OCI-LY3 (cell line): ENCODE measurements at regions not wholly inside any gene's neighbourhood (a gene's known extent, or its start where the extent isn't known, plus 50 kb on each side); places are given as distances from the start of the nearest gene placed in this dataset.

ENCODE experiments used
- EZH2phosphoT487 ChIP-seq: fragments of 200-600 bp; shearing (Covaris generic); IDR thresholded peaks from 2 replicates; pipeline ENCODE4 v1.6.1; 2018; ENCODE audit warnings: antibody characterized with exemption, mixed run types, low read depth
- TF ChIP-seq, protein P1 (sequence below): fragments of 200-600, 300-600 bp; sonication (generic); IDR thresholded peaks from 2 replicates; pipeline ENCODE4 v1.5.1; 2014; ENCODE audit warnings: antibody characterized with exemption, low read length, low read depth

DNA sequence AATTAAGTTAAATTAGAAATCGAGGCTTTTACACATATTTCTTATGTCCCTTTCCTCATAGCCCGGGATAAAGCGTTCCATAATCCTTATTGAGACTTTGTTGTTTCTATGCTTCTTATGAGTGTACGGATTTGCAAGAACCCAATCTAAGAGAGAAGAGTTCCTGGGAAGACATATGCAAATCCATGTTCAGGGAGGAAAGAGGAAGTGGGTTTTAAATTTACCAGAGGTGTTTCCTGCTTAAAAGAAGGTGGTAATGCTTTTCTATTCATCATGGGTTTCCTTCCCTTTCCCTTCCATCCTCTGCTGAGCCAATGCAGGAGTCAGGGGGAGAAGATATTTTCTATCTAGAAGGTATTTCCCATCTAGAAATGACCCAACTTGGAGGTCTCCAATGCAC is 345.8 kb downstream of the ZNF516 start:
- TF ChIP-seq, protein P1, sequence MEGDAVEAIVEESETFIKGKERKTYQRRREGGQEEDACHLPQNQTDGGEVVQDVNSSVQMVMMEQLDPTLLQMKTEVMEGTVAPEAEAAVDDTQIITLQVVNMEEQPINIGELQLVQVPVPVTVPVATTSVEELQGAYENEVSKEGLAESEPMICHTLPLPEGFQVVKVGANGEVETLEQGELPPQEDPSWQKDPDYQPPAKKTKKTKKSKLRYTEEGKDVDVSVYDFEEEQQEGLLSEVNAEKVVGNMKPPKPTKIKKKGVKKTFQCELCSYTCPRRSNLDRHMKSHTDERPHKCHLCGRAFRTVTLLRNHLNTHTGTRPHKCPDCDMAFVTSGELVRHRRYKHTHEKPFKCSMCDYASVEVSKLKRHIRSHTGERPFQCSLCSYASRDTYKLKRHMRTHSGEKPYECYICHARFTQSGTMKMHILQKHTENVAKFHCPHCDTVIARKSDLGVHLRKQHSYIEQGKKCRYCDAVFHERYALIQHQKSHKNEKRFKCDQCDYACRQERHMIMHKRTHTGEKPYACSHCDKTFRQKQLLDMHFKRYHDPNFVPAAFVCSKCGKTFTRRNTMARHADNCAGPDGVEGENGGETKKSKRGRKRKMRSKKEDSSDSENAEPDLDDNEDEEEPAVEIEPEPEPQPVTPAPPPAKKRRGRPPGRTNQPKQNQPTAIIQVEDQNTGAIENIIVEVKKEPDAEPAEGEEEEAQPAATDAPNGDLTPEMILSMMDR: no peak
- no peak for TF ChIP-seq EZH2phosphoT487
